ENCODE measurements at regions not wholly inside any gene's neighbourhood (a gene's known extent, or its start where the extent isn't known, plus 50 kb on each side); places are given as distances from the start of the nearest gene placed in this dataset.

DNA sequence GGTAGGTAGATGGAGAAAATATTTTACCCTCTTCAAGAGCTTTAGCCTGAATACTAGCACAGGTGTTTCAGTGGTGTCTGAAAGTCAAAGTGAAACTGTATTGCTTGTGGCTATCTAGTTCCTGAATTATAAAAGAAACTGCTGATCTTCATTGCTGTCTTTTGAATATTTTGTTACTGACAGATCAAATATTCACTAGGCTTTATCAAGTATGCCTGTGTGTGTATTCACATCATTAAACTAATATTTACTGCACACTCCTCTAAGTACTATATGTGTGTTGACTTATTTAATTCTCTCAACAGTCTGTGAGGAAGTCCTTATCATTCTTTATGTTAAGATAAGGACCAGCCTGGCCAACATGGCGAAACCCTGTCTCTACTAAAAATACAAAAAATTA, 139.6 kb downstream of the SOCS6 start (continued):
- TF ChIP-seq, protein P1, sequence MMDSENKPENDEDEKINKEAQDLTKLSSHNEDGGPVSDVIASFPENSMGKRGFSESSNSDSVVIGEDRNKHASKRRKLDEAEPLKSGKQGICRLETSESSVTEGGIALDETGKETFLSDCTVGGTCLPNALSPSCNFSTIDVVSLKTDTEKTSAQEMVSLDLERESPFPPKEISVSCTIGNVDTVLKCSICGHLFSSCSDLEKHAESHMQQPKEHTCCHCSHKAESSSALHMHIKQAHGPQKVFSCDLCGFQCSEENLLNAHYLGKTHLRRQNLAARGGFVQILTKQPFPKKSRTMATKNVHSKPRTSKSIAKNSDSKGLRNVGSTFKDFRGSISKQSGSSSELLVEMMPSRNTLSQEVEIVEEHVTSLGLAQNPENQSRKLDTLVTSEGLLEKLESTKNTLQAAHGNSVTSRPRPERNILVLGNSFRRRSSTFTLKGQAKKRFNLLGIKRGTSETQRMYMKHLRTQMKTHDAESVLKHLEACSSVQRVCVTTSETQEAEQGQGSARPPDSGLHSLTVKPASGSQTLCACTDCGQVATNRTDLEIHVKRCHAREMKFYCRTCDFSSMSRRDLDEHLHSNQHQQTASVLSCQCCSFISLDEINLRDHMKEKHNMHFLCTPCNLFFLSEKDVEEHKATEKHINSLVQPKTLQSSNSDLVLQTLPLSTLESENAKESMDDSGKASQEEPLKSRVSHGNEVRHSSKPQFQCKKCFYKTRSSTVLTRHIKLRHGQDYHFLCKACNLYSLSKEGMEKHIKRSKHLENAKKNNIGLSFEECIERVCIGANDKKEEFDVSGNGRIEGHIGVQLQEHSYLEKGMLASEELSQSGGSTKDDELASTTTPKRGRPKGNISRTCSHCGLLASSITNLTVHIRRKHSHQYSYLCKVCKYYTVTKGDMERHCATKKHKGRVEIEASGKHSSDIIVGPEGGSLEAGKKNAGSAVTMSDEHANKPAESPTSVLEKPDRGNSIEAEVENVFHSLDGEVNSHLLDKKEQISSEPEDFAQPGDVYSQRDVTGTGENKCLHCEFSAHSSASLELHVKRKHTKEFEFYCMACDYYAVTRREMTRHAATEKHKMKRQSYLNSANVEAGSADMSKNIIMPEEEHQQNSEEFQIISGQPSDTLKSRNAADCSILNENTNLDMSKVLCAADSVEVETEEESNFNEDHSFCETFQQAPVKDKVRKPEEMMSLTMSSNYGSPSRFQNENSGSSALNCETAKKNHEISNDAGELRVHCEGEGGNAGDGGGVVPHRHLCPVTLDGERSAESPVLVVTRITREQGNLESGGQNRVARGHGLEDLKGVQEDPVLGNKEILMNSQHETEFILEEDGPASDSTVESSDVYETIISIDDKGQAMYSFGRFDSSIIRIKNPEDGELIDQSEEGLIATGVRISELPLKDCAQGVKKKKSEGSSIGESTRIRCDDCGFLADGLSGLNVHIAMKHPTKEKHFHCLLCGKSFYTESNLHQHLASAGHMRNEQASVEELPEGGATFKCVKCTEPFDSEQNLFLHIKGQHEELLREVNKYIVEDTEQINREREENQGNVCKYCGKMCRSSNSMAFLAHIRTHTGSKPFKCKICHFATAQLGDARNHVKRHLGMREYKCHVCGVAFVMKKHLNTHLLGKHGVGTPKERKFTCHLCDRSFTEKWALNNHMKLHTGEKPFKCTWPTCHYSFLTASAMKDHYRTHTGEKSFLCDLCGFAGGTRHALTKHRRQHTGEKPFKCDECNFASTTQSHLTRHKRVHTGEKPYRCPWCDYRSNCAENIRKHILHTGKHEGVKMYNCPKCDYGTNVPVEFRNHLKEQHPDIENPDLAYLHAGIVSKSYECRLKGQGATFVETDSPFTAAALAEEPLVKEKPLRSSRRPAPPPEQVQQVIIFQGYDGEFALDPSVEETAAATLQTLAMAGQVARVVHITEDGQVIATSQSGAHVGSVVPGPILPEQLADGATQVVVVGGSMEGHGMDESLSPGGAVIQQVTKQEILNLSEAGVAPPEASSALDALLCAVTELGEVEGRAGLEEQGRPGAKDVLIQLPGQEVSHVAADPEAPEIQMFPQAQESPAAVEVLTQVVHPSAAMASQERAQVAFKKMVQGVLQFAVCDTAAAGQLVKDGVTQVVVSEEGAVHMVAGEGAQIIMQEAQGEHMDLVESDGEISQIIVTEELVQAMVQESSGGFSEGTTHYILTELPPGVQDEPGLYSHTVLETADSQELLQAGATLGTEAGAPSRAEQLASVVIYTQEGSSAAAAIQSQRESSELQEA (CRISPR knock-in tag; IDR thresholded peaks at IDR 0.05; ENCODE audit: not compliant biosample characterization) = no peak
- TF ChIP-seq ATM (IDR thresholded peaks at IDR 0.05; ENCODE audit: borderline replicate concordance) (no peak), KDM1A (CRISPR knock-in tag; IDR thresholded peaks at IDR 0.05) (no peak), RFX3 (CRISPR knock-in tag; IDR thresholded peaks at IDR 0.05) (no peak)

DNA sequence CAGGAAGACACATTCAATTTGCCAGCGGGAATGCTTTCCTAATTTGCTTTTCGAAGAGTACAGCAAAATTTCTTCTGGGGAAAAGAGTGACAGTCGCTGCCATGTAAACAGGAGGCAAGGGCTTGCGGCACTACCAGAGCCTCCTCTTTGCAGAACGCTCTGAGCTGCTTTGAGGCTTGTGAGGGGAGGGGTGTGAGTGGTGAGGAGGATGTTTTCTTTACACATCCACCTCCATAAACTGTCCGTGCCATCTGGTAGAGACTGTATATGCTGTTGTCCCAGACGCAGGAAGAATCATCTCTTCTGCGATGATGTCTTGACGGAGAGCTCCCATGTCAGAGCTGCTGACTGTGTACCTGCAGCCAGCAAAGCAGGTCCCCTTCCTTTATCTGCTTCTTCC, 138.0 kb downstream of the SOCS6 start:
- Histone ChIP-seq H3K79me2 (ENCODE audit: insufficient read depth, low read length) (no peaks in the 10 kb centered on the region), H3K4me2 (ENCODE audit: low read depth, low read length) (no peak overlapping the region), H3K27ac (ENCODE audit: extremely low read length, insufficient read depth, low read length) (no peak overlapping the region), H3K36me3 (replicated peaks in 1 of 2; ENCODE audit: control insufficient read depth in 1 of 2, insufficient read depth in 2 of 2, low read length in 2 of 2) (no peaks in the 10 kb centered on the region), H4K20me1 (ENCODE audit: insufficient read depth, low read length) (no peaks in the 10 kb centered on the region), H3K4me3 (replicated peaks in 1 of 3; ENCODE audit: insufficient read depth in 1 of 3, low read depth in 2 of 3, low read length in 3 of 3) (no peak overlapping the region), H2AFZ (ENCODE audit: low read length) (no peak overlapping the region), H3K4me1 (ENCODE audit: insufficient read depth, low read length) (peaks cover 49% of the 10 kb centered on the region), H3K9ac (ENCODE audit: insufficient read depth, low read depth, low read length) (no peak overlapping the region), H3K27me3 (ENCODE audit: control insufficient read depth in 1 of 2, insufficient read depth in 2 of 2, low read length in 2 of 2) (no peaks in the 10 kb centered on the region), H3K9me3 (ENCODE audit: low read length) (no peaks in the 10 kb centered on the region)
- DNase-seq (ENCODE audit: low spot score) (no peak), ATAC-seq (no peak), FAIRE-seq (no peak)
- in situ Hi-C loops (cut with HindIII; ENCODE audit: extremely low pct_ligation_motif_present, low pct_unique_long_range_greater_than_20kb) (no loop called here), intact Hi-C loops (cut with micrococcal nuclease; ENCODE audit: unreplicated experiment) (no loop called here)
- BruUV-seq (replicated peaks) = no TSS peak
- ChIA-PET POLR2A (no interaction called here), CTCF (ENCODE audit: low intra/inter-chr PET ratio, low total read pairs) (no interaction called here)
- WGBS (ENCODE audit: low lambda C conversion rate) = 98% methylated on average over 9 of the region's 9 CpGs
- TF ChIP-seq HDAC1 (CRISPR knock-in tag; IDR thresholded peaks at IDR 0.05) = no peak
- TF ChIP-seq, protein P2, sequence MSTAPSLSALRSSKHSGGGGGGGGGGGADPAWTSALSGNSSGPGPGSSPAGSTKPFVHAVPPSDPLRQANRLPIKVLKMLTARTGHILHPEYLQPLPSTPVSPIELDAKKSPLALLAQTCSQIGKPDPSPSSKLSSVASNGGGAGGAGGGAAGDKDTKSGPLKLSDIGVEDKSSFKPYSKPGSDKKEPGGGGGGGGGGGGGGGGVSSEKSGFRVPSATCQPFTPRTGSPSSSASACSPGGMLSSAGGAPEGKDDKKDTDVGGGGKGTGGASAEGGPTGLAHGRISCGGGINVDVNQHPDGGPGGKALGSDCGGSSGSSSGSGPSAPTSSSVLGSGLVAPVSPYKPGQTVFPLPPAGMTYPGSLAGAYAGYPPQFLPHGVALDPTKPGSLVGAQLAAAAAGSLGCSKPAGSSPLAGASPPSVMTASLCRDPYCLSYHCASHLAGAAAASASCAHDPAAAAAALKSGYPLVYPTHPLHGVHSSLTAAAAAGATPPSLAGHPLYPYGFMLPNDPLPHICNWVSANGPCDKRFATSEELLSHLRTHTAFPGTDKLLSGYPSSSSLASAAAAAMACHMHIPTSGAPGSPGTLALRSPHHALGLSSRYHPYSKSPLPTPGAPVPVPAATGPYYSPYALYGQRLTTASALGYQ (CRISPR knock-in tag; IDR thresholded peaks at IDR 0.05) = no peak
- no peak for TF ChIP-seq ZNF549 (CRISPR knock-in tag; IDR thresholded peaks at IDR 0.05)
- TF ChIP-seq, protein P3, sequence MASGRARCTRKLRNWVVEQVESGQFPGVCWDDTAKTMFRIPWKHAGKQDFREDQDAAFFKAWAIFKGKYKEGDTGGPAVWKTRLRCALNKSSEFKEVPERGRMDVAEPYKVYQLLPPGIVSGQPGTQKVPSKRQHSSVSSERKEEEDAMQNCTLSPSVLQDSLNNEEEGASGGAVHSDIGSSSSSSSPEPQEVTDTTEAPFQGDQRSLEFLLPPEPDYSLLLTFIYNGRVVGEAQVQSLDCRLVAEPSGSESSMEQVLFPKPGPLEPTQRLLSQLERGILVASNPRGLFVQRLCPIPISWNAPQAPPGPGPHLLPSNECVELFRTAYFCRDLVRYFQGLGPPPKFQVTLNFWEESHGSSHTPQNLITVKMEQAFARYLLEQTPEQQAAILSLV (CRISPR knock-in tag; IDR thresholded peaks at IDR 0.05; ENCODE audit: borderline replicate concordance) = no peak
- TF ChIP-seq SETDB1 (CRISPR knock-in tag; IDR thresholded peaks at IDR 0.05; ENCODE audit: borderline replicate concordance) = no peak
- TF ChIP-seq ZNF30 (CRISPR knock-in tag; IDR thresholded peaks at IDR 0.05) = no peak
- TF ChIP-seq, protein P4, sequence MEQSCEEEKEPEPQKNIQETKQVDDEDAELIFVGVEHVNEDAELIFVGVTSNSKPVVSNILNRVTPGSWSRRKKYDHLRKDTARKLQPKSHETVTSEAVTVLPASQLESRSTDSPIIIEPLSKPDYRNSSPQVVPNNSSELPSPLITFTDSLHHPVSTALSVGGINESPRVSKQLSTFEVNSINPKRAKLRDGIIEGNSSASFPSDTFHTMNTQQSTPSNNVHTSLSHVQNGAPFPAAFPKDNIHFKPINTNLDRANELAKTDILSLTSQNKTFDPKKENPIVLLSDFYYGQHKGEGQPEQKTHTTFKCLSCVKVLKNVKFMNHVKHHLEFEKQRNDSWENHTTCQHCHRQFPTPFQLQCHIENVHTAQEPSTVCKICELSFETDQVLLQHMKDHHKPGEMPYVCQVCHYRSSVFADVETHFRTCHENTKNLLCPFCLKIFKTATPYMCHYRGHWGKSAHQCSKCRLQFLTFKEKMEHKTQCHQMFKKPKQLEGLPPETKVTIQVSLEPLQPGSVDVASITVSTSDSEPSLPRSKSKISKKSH (CRISPR knock-in tag; IDR thresholded peaks at IDR 0.05; ENCODE audit: borderline replicate concordance) = no peak
- no peak for TF ChIP-seq SMYD3 (CRISPR knock-in tag; IDR thresholded peaks at IDR 0.05)

All from HepG2 (cell line).